T47D (cell line): ENCODE measurements at regions not wholly inside any gene's neighbourhood (a gene's known extent, or its start where the extent isn't known, plus 50 kb on each side); places are given as distances from the start of the nearest gene placed in this dataset.

Source experiments
- DNase-seq, 2 experiments: peaks; one replicate each; pipeline versions ENCODE4 v3.0.0 to v3.0.0-alpha.2; 2011 to 2012; ENCODE audit warnings: low read depth in 1 of 2, low spot score in 1 of 2
- JUND ChIP-seq: IDR thresholded peaks from 2 replicates; pipeline ENCODE4 v1.6.1; 2012; ENCODE audit warnings: low read depth
- in situ Hi-C: cut with HindIII; loops from 2 replicates; pipeline ENCODE4 v1.10.0; 2016; ENCODE audit warnings: low sequenced_read_pairs, low pct_unique_long_range_greater_than_20kb

DNA sequence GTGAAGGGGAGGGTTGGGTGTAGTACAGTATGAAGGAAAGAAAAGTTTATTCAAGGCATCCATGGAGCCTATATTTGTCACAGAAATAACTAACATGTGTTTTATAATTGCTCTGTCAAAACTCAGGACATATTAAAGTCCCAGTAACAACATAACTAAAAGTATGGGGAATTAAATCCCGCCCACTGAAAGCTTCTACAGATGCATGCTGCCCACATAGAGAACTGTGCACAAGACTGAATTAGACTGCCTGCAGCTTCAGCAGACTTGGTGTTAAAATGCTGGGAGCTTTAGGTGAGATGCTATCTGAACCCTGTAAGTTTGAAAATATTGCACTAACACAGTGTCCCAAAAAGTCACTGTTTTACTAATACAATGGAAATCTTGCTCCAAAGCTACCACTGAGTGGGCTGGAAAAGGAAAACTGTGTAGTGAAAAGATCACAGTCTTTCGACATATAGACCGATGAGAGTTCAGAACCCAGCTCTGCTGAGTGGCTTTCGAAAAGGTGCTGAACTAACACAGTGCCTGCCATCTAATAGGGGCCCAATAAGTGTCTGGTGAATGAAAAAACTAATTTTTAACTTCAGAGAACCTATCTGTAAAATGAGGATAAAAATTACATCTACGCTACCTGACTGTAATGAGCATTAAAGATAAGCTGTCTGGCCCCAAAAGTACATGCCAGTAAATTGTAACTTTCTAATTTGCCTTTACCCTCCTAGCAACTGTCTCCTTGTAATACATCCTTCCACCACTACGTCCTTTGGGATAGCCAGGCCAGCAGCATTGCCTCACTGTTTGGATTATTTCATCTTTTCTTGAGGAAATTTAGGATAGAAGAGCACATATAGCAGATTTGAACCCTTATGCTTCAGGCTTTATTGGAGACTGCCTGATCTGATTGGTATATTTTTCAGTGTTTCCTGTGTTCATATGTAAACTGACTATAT, 237.6 kb downstream of the BCAT1 start:
- TF ChIP-seq JUND: no peak
- in situ Hi-C loops: no loop called here
- no peak for DNase-seq

DNA sequence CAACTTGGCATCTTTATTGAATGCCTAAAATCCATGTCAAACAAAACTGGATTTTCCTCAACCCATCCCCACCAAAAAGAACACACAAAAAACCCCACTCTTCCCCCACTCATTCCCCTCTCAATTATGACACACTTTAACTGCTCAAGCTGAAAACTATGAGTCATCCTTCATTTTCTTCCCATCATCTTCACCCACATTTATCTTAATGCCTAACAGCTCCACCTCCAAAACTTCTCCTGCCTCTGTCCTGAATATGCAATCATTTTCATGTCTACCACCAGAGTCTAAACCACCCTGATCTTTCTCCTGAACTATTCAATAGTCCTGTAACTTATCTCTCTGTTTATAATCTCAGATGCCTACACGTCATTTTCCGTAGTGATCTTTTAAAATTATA, 239.7 kb downstream of the BCAT1 start:
- in situ Hi-C loops: no loop called here
- TF ChIP-seq JUND: no peak
- DNase-seq: no peak

DNA sequence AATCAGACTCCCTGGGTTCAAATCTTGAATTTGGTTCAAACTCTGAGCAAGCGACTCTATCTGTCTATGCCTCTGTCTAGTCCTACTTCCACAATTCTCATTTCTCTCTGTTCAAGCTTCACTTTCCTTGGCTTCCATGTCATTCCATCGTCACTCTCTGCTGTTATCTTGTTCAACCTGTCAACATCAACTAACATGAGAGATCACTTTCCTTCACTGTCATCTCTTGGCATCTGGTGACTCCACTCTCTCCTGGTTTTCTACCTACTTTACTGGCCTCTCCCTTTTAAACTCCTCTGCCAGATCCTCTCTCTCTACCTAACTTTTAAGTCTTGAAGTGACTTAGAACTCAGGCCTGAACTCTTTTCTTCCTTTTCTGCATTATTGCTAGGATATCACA, 240.2 kb downstream of the BCAT1 start:
- no peak for DNase-seq
- in situ Hi-C loops: no loop called here
- no peak for TF ChIP-seq JUND

DNA sequence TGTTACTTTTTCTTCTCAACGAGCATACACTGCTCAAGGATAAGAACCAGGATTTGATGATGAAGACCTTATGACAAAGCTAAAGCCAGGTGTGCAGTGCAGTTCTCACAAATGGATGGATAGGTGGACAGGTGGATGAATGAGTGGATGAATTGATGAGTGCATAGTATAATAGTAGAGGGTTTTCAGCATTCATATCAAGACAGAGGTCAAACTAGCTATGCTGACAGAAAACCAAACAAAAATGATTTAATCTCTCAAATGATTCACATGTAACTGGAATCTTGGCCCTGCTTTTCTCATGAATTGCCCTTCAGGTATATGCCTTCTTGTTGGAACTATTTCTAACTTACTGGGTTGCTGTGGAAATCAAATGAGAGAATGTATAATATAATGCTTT, 240.9 kb downstream of the BCAT1 start:
- no peak for TF ChIP-seq JUND
- DNase-seq: no peak
- in situ Hi-C loops: no loop called here

DNA sequence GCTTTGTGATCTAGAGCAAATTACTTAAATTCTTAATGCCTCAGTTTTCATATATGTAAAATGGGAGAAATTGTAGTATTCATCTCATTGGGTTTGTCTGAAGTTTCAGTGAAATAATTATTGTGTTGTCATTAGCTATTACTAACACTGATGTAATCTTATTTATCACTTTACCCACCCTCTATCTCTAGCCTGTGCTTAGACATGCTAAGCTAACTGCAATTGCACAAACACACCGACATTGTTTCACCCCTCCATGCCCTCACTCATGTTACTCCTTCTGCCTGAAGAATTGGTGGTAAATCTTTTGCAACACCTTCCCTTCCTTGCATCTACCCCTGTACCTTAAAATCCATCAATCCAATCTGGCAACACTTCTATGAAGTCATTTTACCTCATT, 241.6 kb downstream of the BCAT1 start:
- no peak for TF ChIP-seq JUND
- DNase-seq: no peak
- in situ Hi-C loops: no loop called here

DNA sequence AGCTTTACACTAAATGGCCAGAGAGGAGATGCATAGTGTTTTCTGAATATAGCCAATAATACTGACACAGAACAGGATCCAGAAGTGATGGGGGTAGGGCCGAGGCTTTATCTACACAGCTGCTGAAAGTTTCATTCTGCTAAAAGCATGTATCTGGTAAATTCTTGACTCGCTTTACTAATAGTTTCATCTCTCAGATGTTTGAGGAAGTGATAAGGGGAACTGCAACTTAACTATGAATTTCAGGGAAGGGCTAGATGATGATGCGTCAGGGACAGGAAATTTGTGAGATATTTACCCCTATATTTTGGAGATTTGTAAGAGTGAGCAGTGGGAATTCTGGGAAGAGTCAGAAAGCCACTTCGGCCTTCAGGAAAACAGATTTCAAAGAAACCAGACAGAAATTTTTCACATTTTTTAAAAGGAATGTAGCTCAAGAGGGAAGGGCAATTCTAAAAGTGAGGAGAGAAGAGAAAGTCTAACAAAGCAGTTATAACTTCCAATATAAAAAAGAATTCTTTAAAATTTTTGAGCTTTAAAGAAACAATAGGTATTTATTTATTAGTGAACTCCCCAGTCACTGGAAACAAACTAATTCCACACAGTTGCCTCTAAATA, 243.1 kb downstream of the BCAT1 start:
- TF ChIP-seq JUND: no peak
- in situ Hi-C loops: no loop called here

DNA sequence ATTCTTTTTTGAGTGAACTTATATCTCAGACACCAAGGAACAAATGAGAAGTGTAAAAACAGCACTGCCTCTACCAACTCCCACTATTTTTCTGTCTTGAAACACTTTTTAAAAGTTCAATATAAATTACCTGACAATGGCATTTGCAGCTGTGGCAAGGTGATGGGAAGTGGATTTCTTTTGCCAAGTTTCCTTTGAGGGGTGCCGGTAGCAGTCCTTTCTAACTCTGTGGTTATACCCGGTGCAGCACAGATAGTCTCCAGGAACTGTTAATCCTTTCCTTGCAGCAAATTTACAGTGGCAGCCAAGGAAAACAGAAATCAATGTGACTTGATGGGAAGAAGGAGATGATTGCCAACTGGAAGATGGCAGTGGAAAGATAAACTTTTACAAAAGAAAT, 243.7 kb downstream of the BCAT1 start:
- no peak for DNase-seq
- in situ Hi-C loops: no loop called here
- TF ChIP-seq JUND: no peak

More for the DNA sequence above, 243.1 kb downstream of the BCAT1 start:
- no peak for DNase-seq

DNA sequence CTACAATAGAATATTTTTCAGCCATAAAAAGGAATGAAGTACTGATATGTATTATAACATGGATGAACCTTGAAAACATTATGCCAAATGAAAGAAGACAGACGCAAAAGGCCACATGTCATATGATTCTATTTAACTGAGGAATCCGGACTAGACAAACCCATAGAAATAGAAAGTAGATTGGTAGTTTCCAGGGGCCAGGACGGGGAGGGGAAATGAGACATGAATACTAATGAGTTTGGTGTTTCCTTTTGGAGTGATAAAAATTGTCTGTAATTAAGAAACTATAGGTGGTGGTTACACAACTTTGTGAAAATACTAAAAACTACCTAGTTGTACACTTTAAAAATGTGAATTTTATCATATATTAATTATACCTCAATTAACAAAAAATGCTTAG, 247.6 kb downstream of the BCAT1 start:
- DNase-seq: no peak
- in situ Hi-C loops: no loop called here
- TF ChIP-seq JUND: no peak

DNA sequence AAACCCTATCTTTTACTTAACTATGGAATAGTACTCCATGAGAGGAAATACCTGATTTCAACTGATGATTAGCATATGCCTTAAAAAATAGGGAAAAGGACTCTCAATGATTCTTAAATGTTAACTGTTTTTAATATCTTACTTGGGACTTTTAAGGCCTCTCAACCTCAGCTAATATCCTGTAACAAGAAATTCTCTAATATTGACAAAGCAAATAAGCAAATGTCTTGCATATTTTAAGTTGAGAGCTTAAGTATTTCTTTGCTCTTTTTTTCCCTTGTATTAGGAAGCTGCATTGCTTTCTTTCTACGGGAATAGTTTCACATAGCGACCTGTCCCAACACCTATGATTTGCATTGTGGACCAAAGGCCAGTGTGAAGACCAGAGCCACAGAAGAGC, 249.9 kb downstream of the BCAT1 start:
- in situ Hi-C loops: no loop called here

DNA sequence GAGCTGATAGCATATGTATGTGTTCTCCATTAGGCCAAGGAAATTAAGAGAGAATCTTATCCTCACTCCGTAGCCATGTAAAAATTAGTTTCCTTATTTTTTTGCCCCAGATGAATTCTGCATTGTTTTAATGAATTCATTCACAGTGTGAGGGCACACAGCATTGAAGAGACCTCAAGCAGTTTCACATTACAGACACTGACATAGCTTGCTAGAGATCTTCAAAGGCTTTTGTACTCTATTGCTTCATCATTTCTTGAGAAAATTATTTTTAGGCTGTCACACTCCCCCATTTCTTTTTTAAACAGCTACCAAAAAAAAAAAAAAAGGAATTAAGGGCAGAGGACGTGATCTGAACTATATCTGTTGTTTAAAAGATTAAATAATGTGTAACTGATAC, 251.1 kb downstream of the BCAT1 start:
- TF ChIP-seq JUND: no peak
- no peak for DNase-seq
- in situ Hi-C loops: no loop called here

More for the DNA sequence above, 249.9 kb downstream of the BCAT1 start:
- no peak for DNase-seq
- TF ChIP-seq JUND: no peak

DNA sequence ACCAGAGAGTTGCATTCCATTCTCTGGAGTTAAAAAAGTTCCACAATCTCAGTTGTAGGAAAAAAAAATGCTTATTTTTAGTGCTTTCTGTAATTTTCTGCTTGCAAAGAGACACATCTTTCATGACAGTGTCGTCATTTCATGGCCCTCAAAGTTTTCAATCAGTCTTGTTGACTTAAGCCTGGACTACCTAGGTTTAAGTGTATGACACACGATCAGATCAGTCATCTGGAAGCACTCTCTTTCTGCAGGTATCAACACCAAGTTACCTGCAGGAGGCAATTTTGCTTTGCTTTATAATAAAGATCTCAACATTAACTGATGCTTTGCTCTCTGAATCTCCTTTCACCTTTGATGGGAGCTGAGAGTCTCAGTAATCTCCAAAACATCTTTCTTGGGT, 251.6 kb downstream of the BCAT1 start:
- in situ Hi-C loops: no loop called here
- TF ChIP-seq JUND: no peak
- DNase-seq: no peak

DNA sequence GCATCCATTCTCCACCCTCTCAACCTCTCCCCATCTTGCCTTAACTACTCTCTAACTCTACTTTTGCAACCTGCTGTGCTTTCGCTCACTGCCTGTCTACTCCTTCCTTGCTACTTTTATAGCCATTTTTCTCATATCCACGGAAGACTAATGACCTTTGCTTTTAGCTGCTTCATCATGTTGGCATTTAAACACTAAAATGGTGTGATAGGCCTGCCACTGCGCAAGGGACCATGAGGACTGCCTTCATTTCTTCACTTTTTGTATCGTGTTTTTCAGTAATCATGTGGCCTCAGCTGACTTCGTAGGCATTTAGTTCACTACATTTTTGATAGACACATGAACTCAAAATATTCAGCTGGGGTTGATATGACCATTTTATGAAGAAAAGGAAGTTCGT, 252.1 kb downstream of the BCAT1 start:
- TF ChIP-seq JUND: no peak
- in situ Hi-C loops: no loop called here
- no peak for DNase-seq

DNA sequence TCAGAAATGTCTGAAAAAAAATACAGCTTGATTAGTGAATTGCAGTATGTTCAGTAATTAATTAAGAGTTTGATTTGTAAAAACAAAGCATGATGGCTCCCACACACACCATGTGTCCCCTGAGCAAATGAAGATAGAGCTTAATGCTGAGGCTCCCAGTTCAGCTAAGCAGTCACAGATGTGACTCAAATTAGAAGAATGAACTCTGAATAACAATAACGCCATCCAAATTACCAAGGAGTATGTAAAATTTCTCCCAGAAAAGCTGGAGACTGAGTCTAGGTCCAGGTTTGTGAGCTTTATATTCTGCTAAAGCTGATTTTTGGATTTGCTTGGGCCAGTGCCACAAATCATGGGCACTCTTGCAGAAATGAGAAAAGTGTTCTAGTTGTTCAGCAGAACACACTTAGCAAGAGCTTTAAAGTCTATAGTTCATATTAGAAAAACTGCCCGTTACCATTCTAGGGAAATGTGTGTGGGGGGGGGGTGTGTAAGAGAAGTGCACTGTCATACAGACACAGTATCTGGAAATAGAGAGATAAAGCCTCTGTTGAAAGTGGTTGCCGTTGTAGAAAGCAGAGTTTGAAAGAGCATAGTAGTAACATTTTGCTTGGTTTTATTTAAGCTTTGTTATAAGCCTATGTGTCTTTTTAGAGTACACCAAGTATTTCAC, 253.1 kb downstream of the BCAT1 start:
- in situ Hi-C loops: no loop called here
- TF ChIP-seq JUND: no peak
- no peak for DNase-seq
